ENCODE measurements at regions not wholly inside any gene's neighbourhood (a gene's known extent, or its start where the extent isn't known, plus 50 kb on each side); places are given as distances from the start of the nearest gene placed in this dataset.

- Histone ChIP-seq H3K27me3 (ENCODE audit: control insufficient read depth, insufficient read depth, low read length) (no peaks in the 10 kb centered on the region), H3K4me3 (ENCODE audit: low read depth, low read length) (no peak overlapping the region), H3K36me3 (ENCODE audit: control insufficient read depth, insufficient read depth, low read length) (peaks cover 1% of the 10 kb centered on the region; the same call in 1 of the 2 replicates)
- CTCF ChIA-PET = interaction anchor here (1.1 to 2.7 kb wide), 5 partner anchors 19 to 77 kb away, joined by 3 to 10 read pairs (median 3); no protein-coding TSS in a partner anchor
- POLR2A ChIA-PET = no interaction called here
- TF ChIP-seq CTCF (IDR thresholded peaks at IDR 0.05; ENCODE audit: insufficient read depth, low read depth, low read length) = no peak
- DNase-seq (ENCODE audit: low read depth) = no peak
These were observed 229.3 kb upstream of the KLF14 start for GRCh38 chr7:130963339-130963738.

- Histone ChIP-seq H3K36me3 (ENCODE audit: control insufficient read depth, insufficient read depth, low read length) (peaks cover 1% of the 10 kb centered on the region; the same call in 1 of the 2 replicates), H3K27me3 (ENCODE audit: control insufficient read depth, insufficient read depth, low read length) (no peaks in the 10 kb centered on the region), H3K4me3 (ENCODE audit: low read depth, low read length) (no peak overlapping the region)
- no peak for DNase-seq (ENCODE audit: low read depth)
- CTCF ChIA-PET = interaction anchor here (2.2 kb wide), 1 partner anchor 17 kb away, joined by 15 read pairs; no protein-coding TSS in a partner anchor
- TF ChIP-seq CTCF (IDR thresholded peaks at IDR 0.05; ENCODE audit: insufficient read depth, low read depth, low read length) = no peak
- POLR2A ChIA-PET = no interaction called here
These were observed 231.5 kb upstream of the KLF14 start for GRCh38 chr7:130965515-130965914.

- Histone ChIP-seq H3K27me3 (ENCODE audit: control insufficient read depth, insufficient read depth, low read length) (no peaks in the 10 kb centered on the region), H3K4me3 (ENCODE audit: low read depth, low read length) (no peak overlapping the region), H3K36me3 (ENCODE audit: control insufficient read depth, insufficient read depth, low read length) (peaks cover 1% of the 10 kb centered on the region; the same call in 1 of the 2 replicates)
- TF ChIP-seq CTCF (IDR thresholded peaks at IDR 0.05; ENCODE audit: insufficient read depth, low read depth, low read length) = no peak
- CTCF ChIA-PET = interaction anchor here (2.2 kb wide), 1 partner anchor 16 kb away, joined by 15 read pairs; no protein-coding TSS in a partner anchor
- POLR2A ChIA-PET = no interaction called here
- DNase-seq (ENCODE audit: low read depth) = no peak
These were observed 232.4 kb upstream of the KLF14 start for GRCh38 chr7:130966246-130967009.

GRCh38 chr7:130970196-130970595 is 236.2 kb upstream of the KLF14 start:
- ChIA-PET CTCF (interaction anchor here (1.6 to 2.4 kb wide), 2 partner anchors 12 to 73 kb away, joined by 7 to 16 read pairs; no protein-coding TSS in a partner anchor), POLR2A (no interaction called here)
- no peak for TF ChIP-seq CTCF (IDR thresholded peaks at IDR 0.05; ENCODE audit: insufficient read depth, low read depth, low read length)
- no peak for DNase-seq (ENCODE audit: low read depth)
- Histone ChIP-seq H3K27me3 (ENCODE audit: control insufficient read depth, insufficient read depth, low read length) (no peaks in the 10 kb centered on the region), H3K4me3 (ENCODE audit: low read depth, low read length) (no peak overlapping the region), H3K36me3 (ENCODE audit: control insufficient read depth, insufficient read depth, low read length) (no peaks in the 10 kb centered on the region)

- DNase-seq (ENCODE audit: low read depth) = no peak
- H3K27me3 ChIP-seq (ENCODE audit: control insufficient read depth, insufficient read depth, low read length) = no peaks in the 10 kb centered on the region
- 0 out of 2 replicates have a peak, but pooled peaks cover 1% of the 10 kb centered on the region for H3K36me3 ChIP-seq (ENCODE audit: control insufficient read depth, insufficient read depth, low read length)
- TF ChIP-seq CTCF (IDR thresholded peaks at IDR 0.05; ENCODE audit: insufficient read depth, low read depth, low read length) = no peak
- H3K4me3 ChIP-seq (ENCODE audit: low read depth, low read length) = no peak overlapping the region
- CTCF ChIA-PET = interaction anchor here (1.4 to 2.4 kb wide), 3 partner anchors 11 to 74 kb away, joined by 3 to 16 read pairs (median 7); no protein-coding TSS in a partner anchor
- POLR2A ChIA-PET = no interaction called here
These were observed 236.7 kb upstream of the KLF14 start for GRCh38 chr7:130970696-130971095.

Measured in BJ (cell line).